Ovary (tissue), 3 donors: ENCODE measurements at regions not wholly inside any gene's neighbourhood (a gene's known extent, or its start where the extent isn't known, plus 50 kb on each side); places are given as distances from the start of the nearest gene placed in this dataset.

Source experiments
- EP300 ChIP-seq: sonication (generic); formaldehyde crosslinking; IDR thresholded peaks from one replicate; pipeline ENCODE4 v1.6.1; 2017; ENCODE audit warnings: antibody characterized with exemption
- POLR2A ChIP-seq: fragments of 450-650 bp; IDR thresholded peaks from one replicate; pipeline ENCODE4 v1.6.1; 2017; ENCODE audit warnings: antibody characterized with exemption, mild to moderate bottlenecking, moderate library complexity
- TF ChIP-seq, protein P1 (sequence below), 3 donors: fragments of 450-650 bp in 2 of 3; fragments of 200-600 bp in 1 of 3; IDR thresholded peaks; one replicate each; pipeline versions ENCODE4 v1.5.1 to v1.8.0; 2016 to 2022; ENCODE audit warnings: antibody characterized with exemption in 3 of 3, mild to moderate bottlenecking in 1 of 3
- donor health status: DM: no; HTN: no; CAD: no.

DNA sequence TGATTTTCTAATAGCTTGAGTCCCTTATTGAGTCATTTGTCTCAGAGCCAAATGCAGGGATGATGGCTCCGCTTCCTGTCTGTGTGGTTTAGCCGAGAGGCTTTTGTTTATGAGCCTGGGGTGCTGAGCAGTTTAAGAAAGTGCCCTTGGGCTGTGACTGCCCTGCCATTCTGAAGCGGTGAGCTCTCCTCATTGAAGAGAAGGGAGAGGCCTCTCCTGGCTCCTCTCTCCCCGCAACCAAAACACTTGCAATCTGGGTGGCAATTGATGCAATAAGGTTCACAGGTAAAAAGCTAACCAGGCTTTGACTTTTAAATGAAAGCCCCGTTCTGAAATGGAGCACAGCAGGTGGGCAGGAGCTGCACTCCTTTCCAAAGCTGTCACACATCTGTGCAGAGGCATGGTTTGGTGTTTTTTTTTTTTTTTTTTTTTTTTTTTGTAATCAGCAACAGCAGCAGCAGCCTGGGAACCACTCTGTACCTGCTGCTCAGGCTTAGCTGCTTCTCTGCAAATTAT, 403.7 kb downstream of the SIPA1L2 start:
- TF ChIP-seq, protein P1, sequence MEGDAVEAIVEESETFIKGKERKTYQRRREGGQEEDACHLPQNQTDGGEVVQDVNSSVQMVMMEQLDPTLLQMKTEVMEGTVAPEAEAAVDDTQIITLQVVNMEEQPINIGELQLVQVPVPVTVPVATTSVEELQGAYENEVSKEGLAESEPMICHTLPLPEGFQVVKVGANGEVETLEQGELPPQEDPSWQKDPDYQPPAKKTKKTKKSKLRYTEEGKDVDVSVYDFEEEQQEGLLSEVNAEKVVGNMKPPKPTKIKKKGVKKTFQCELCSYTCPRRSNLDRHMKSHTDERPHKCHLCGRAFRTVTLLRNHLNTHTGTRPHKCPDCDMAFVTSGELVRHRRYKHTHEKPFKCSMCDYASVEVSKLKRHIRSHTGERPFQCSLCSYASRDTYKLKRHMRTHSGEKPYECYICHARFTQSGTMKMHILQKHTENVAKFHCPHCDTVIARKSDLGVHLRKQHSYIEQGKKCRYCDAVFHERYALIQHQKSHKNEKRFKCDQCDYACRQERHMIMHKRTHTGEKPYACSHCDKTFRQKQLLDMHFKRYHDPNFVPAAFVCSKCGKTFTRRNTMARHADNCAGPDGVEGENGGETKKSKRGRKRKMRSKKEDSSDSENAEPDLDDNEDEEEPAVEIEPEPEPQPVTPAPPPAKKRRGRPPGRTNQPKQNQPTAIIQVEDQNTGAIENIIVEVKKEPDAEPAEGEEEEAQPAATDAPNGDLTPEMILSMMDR (IDR thresholded peaks at IDR 0.05), result no peak
- TF ChIP-seq POLR2A (no peak), EP300 (no peak)
